Fibroblast of lung (primary cell): ENCODE measurements at regions not wholly inside any gene's neighbourhood (a gene's known extent, or its start where the extent isn't known, plus 50 kb on each side); places are given as distances from the start of the nearest gene placed in this dataset.

Experiments used
- DNase-seq, 2 donors: peaks; one replicate each; pipeline versions ENCODE4 v3.0.0 to v3.0.0-alpha.2; 2010; ENCODE audit warnings: low read depth in 2 of 2
- H2AFZ ChIP-seq: 2 replicates; pipeline ENCODE4 v1.5.1; 2012; ENCODE audit warnings: low read length, control low read depth, inconsistent platforms
- H3K27ac ChIP-seq: 2 replicates; pipeline ENCODE4 v1.5.1; 2011; ENCODE audit warnings: low read length, control low read depth; ENCODE audit not compliant: insufficient read depth
- H3K27me3 ChIP-seq: 2 replicates; pipeline ENCODE4 v1.5.1; 2011; ENCODE audit warnings: mild to moderate bottlenecking, low read length; ENCODE audit not compliant: control insufficient read depth, insufficient read depth
- H3K36me3 ChIP-seq: 2 replicates; pipeline ENCODE4 v1.5.1; 2011; ENCODE audit warnings: low read length; ENCODE audit not compliant: control insufficient read depth, insufficient read depth
- H3K4me1 ChIP-seq: 2 replicates; pipeline ENCODE4 v1.5.1; 2011; ENCODE audit warnings: low read length; ENCODE audit not compliant: control insufficient read depth, insufficient read depth; ENCODE audit errors: extremely low read depth
- H3K4me2 ChIP-seq: 2 replicates; pipeline ENCODE4 v1.5.1; 2011; ENCODE audit warnings: low read length, control low read depth; ENCODE audit not compliant: insufficient read depth; ENCODE audit errors: extremely low read depth
- H3K4me3 ChIP-seq, 4 experiments: fragments of 200-600 bp in 1 of 4; sonication (generic) in 1 of 4; replicated peaks in 1 of 4; 2 replicates each; pipeline ENCODE4 v1.5.1; 2011 to 2016; ENCODE audit warnings: low read length in 4 of 4, low read depth in 3 of 4, mild to moderate bottlenecking in 3 of 4, control low read depth in 2 of 4, inconsistent platforms in 1 of 4, mixed read lengths in 1 of 4; ENCODE audit not compliant: insufficient read depth in 1 of 4; ENCODE audit errors: control extremely low read depth in 1 of 4
- H3K79me2 ChIP-seq: 2 replicates; pipeline ENCODE4 v1.5.1; 2012; ENCODE audit warnings: mild to moderate bottlenecking, low read length, inconsistent platforms; ENCODE audit not compliant: control insufficient read depth, insufficient read depth
- H3K9ac ChIP-seq: 2 replicates; pipeline ENCODE4 v1.5.1; 2011; ENCODE audit warnings: mild to moderate bottlenecking, low read length, control low read depth; ENCODE audit not compliant: insufficient read depth
- H3K9me3 ChIP-seq: 2 replicates; pipeline ENCODE4 v1.5.1; 2012; ENCODE audit warnings: low read depth, low read length; ENCODE audit not compliant: control insufficient read depth, insufficient read depth
- H4K20me1 ChIP-seq: 2 replicates; pipeline ENCODE4 v1.5.1; 2011; ENCODE audit warnings: low read length; ENCODE audit not compliant: control insufficient read depth, insufficient read depth; ENCODE audit errors: extremely low read depth
- EZH2 ChIP-seq: IDR thresholded peaks from 2 replicates; pipeline ENCODE4 v1.5.1; 2012; ENCODE audit warnings: low read length, control low read depth, mild to moderate bottlenecking; ENCODE audit errors: missing control alignments
- TF ChIP-seq, protein P1 (sequence below), 2 donors: IDR thresholded peaks in 1 of 2; conservative IDR thresholded peaks in 1 of 2; 1 replicate in 1 of 2; 2 replicates in 1 of 2; pipeline ENCODE4 v1.5.1; 2011 to 2012; ENCODE audit warnings: low read length in 2 of 2, control low read depth in 1 of 2, inconsistent platforms in 1 of 2, low read depth in 1 of 2, mild to moderate bottlenecking in 1 of 2

DNA sequence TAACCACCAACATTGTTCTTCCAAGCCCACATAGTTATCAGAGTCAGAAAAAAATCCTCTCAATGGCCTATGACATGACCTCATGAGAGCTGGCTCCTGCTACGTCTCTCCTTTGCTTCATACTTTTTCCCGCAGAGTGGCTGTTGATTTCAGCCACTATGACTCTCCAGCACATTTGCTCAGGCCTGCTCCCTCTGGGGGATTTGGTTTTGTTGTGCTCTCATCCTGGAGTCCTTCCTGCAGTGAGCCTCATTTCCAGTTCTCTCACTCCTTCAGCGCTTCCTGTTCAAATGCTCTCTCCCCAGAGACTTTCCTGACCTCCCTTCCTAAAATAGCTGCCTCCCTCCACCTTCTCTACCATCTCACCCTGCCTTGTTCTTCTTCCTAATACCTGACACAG lies 72.0 kb upstream of the USP29 start:
- no peaks in the 10 kb centered on the region for H3K79me2 ChIP-seq
- H3K27me3 ChIP-seq: no peaks in the 10 kb centered on the region
- H3K9ac ChIP-seq: no peak overlapping the region
- H3K4me1 ChIP-seq: no peaks in the 10 kb centered on the region
- TF ChIP-seq, protein P1, sequence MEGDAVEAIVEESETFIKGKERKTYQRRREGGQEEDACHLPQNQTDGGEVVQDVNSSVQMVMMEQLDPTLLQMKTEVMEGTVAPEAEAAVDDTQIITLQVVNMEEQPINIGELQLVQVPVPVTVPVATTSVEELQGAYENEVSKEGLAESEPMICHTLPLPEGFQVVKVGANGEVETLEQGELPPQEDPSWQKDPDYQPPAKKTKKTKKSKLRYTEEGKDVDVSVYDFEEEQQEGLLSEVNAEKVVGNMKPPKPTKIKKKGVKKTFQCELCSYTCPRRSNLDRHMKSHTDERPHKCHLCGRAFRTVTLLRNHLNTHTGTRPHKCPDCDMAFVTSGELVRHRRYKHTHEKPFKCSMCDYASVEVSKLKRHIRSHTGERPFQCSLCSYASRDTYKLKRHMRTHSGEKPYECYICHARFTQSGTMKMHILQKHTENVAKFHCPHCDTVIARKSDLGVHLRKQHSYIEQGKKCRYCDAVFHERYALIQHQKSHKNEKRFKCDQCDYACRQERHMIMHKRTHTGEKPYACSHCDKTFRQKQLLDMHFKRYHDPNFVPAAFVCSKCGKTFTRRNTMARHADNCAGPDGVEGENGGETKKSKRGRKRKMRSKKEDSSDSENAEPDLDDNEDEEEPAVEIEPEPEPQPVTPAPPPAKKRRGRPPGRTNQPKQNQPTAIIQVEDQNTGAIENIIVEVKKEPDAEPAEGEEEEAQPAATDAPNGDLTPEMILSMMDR (conservative IDR thresholded peaks at IDR 0.05 in 1 of 2, IDR thresholded peaks at IDR 0.05 in 1 of 2; ENCODE audit: low read depth in 1 of 2, low read length in 2 of 2): no peak
- no peak for TF ChIP-seq EZH2
- H3K4me2 ChIP-seq: no peak overlapping the region
- H2AFZ ChIP-seq: no peak overlapping the region
- no peaks in the 10 kb centered on the region for H3K36me3 ChIP-seq
- H3K27ac ChIP-seq: no peak overlapping the region
- no peaks in the 10 kb centered on the region for H4K20me1 ChIP-seq
- no peaks in the 10 kb centered on the region for H3K9me3 ChIP-seq
- DNase-seq: no peak
- no peak overlapping the region for H3K4me3 ChIP-seq

DNA sequence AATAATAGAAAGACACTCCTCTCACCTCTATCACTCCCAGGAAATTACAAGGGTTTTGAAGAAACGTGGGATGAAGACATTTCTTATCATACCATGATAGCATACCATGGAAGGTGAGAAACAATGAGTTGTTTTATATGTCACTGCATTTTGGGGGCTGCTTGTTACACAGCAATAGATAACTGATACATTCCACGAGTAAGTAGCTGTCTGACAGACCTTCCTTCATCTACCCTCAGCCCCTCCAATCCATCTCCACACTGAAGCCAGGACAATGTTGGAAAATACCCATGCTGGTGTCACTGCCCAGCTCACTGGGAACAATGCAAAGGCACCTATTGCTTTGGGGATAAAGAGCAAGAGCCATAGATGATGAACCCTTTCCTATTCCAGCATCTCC lies 68.9 kb upstream of the USP29 start:
- no peaks in the 10 kb centered on the region for H3K79me2 ChIP-seq
- no peaks in the 10 kb centered on the region for H3K9me3 ChIP-seq
- H3K36me3 ChIP-seq: no peaks in the 10 kb centered on the region
- no peaks in the 10 kb centered on the region for H4K20me1 ChIP-seq
- DNase-seq: no peak
- TF ChIP-seq, protein P1 (conservative IDR thresholded peaks at IDR 0.05 in 1 of 2, IDR thresholded peaks at IDR 0.05 in 1 of 2; ENCODE audit: low read depth in 1 of 2, low read length in 2 of 2): no peak
- TF ChIP-seq EZH2: no peak
- H3K9ac ChIP-seq: no peak overlapping the region
- H2AFZ ChIP-seq: no peak overlapping the region
- no peak overlapping the region for H3K4me3 ChIP-seq
- no peaks in the 10 kb centered on the region for H3K27me3 ChIP-seq
- no peak overlapping the region for H3K4me2 ChIP-seq
- H3K27ac ChIP-seq: no peak overlapping the region
- no peaks in the 10 kb centered on the region for H3K4me1 ChIP-seq

DNA sequence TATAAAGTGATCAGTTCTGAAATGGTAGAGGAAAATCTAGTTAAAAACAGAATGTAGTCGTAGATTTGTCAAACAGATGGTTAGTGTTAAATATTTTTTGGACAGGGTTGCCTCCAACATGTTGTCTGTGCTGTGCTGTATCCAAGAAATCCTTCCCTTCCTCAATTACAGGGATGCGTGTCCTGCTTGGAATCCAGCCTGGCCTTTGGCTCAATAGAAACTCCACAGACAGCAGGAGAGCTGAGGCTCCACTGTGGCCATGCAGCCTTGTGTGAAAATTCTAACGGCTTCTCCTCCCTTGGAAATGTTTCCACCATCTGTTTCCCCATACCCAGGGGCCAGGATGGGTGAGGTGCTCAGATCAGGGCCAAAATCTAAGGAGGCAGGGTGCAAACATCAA lies 67.7 kb upstream of the USP29 start:
- Histone ChIP-seq H3K4me1 (no peaks in the 10 kb centered on the region), H3K9me3 (no peaks in the 10 kb centered on the region), H3K9ac (no peak overlapping the region), H3K36me3 (no peaks in the 10 kb centered on the region), H3K27ac (no peak overlapping the region), H3K4me3 (no peak overlapping the region), H3K79me2 (no peaks in the 10 kb centered on the region), H2AFZ (no peak overlapping the region), H3K27me3 (no peaks in the 10 kb centered on the region), H3K4me2 (no peak overlapping the region), H4K20me1 (no peaks in the 10 kb centered on the region)
- DNase-seq: no peak
- TF ChIP-seq, protein P1 (conservative IDR thresholded peaks at IDR 0.05 in 1 of 2, IDR thresholded peaks at IDR 0.05 in 1 of 2; ENCODE audit: low read depth in 1 of 2, low read length in 2 of 2): no peak
- no peak for TF ChIP-seq EZH2
